HepG2 (cell line): ENCODE measurements at regions not wholly inside any gene's neighbourhood (a gene's known extent, or its start where the extent isn't known, plus 50 kb on each side); places are given as distances from the start of the nearest gene placed in this dataset.
A peak's percentile ranks its signal among the peaks of the same experiment; 100 is the strongest.

Source experiments
- ATAC-seq: fragments of 200-7000 bp; cut with Tn5 transposase; 3 replicates; pipeline ENCODE4 v1.9.1; 2020; ENCODE audit warnings: mild to moderate bottlenecking, moderate library complexity
- BruUV-seq: library from RNA; stranded (reverse); fragments of 400-500 nt; replicated peaks from 2 replicates; lab custom pipeline; 2021; lab: Mats Ljungman, UMichigan
- CTCF ChIA-PET: fragments of 300-600 bp; formaldehyde crosslinking; extraction: SDS; loops from one replicate; lab custom pipeline; 2021; ENCODE audit warnings: low total read pairs, inconsistent platforms, low intra/inter-chr PET ratio; lab: Yijun Ruan, JAX
- POLR2A ChIA-PET: fragments of 350-600 bp; sonication (Branson Sonifier 250); formaldehyde crosslinking; loops from one replicate; lab custom pipeline; 2020; ENCODE audit warnings: antibody characterized with exemption, inconsistent platforms; lab: Yijun Ruan, JAX
- DNase-seq: peaks from one replicate; pipeline ENCODE4 v3.0.0-alpha.2; 2015; ENCODE audit warnings: low spot score
- FAIRE-seq: peaks from 3 replicates; lab custom pipeline; 2011; peaks lifted over from hg19 to GRCh38; lab: Jason Lieb, UNC
- H2AFZ ChIP-seq: one replicate; pipeline ENCODE4 v1.6.1; 2011; ENCODE audit warnings: low read length, inconsistent platforms
- H3K27ac ChIP-seq: fragments of 300-600 bp; 3 replicates; pipeline ENCODE4 v1.8.0; 2011; ENCODE audit warnings: mixed run types, mild to moderate bottlenecking, mixed read lengths, low read length, inconsistent platforms; ENCODE audit not compliant: insufficient read depth; ENCODE audit errors: extremely low read length
- H3K27me3 ChIP-seq, 2 experiments: fragments of 200-600 bp in 1 of 2; 2 replicates in 1 of 2; 3 replicates in 1 of 2; pipeline versions ENCODE4 v1.6.0 to v1.8.0; 2011; ENCODE audit warnings: low read length in 2 of 2, mild to moderate bottlenecking in 2 of 2, moderate library complexity in 2 of 2, inconsistent platforms in 1 of 2; ENCODE audit not compliant: insufficient read depth in 2 of 2, control insufficient read depth in 1 of 2
- H3K36me3 ChIP-seq, 2 experiments: fragments of 200-600 bp in 1 of 2; replicated peaks in 1 of 2; 2 replicates in 1 of 2; 3 replicates in 1 of 2; pipeline versions ENCODE4 v1.5.1 to v1.8.0; 2011; ENCODE audit warnings: low read length in 2 of 2, inconsistent platforms in 1 of 2; ENCODE audit not compliant: insufficient read depth in 2 of 2, control insufficient read depth in 1 of 2
- H3K4me1 ChIP-seq: 2 replicates; pipeline ENCODE4 v1.5.1; 2012; ENCODE audit warnings: low read length, inconsistent platforms; ENCODE audit not compliant: insufficient read depth
- H3K4me2 ChIP-seq: 2 replicates; pipeline ENCODE4 v1.6.0; 2011; ENCODE audit warnings: low read depth, low read length, inconsistent platforms
- H3K4me3 ChIP-seq, 3 experiments: fragments of 200-600 bp in 1 of 3; sonication (generic), shearing (Covaris generic) in 1 of 3; replicated peaks in 1 of 3; 2 replicates each; pipeline ENCODE4 v1.5.1; 2011 to 2016; ENCODE audit warnings: low read length in 3 of 3, inconsistent platforms in 2 of 3, low read depth in 2 of 3, mild to moderate bottlenecking in 2 of 3, control low read depth in 1 of 3, mixed read lengths in 1 of 3; ENCODE audit not compliant: insufficient read depth in 1 of 3
- H3K79me2 ChIP-seq: one replicate; pipeline ENCODE4 v1.6.1; 2011; ENCODE audit warnings: low read length, inconsistent platforms; ENCODE audit not compliant: insufficient read depth
- H3K9ac ChIP-seq: 2 replicates; pipeline ENCODE4 v1.6.0; 2011; ENCODE audit warnings: mild to moderate bottlenecking, low read depth, low read length, inconsistent platforms; ENCODE audit not compliant: insufficient read depth
- H3K9me3 ChIP-seq: 2 replicates; pipeline ENCODE4 v1.5.1; 2012; ENCODE audit warnings: mild to moderate bottlenecking, low read length
- H4K20me1 ChIP-seq: 2 replicates; pipeline ENCODE4 v1.6.0; 2011; ENCODE audit warnings: inconsistent platforms, mild to moderate bottlenecking, low read length, moderate library complexity; ENCODE audit not compliant: insufficient read depth
- ARID5B ChIP-seq: IDR thresholded peaks from 2 replicates; pipeline ENCODE4 v1.4.0; 2020; ENCODE audit warnings: mild to moderate bottlenecking, missing genetic modification reagents
- DRAP1 ChIP-seq: IDR thresholded peaks from 2 replicates; pipeline ENCODE4 v1.6.1; 2016; ENCODE audit warnings: missing genetic modification reagents, missing compliant biosample characterization
- GTF3A ChIP-seq: sonication (generic); formaldehyde crosslinking; conservative IDR thresholded peaks from 2 replicates; pipeline ENCODE4 v1.4.0; 2020; ENCODE audit warnings: mild to moderate bottlenecking, missing genetic modification reagents
- HDAC2 ChIP-seq: sonication (generic); formaldehyde crosslinking; IDR thresholded peaks from 2 replicates; pipeline ENCODE4 v1.4.0; 2020; ENCODE audit warnings: missing genetic modification reagents
- HES4 ChIP-seq: sonication (generic); formaldehyde crosslinking; IDR thresholded peaks from 2 replicates; pipeline ENCODE4 v1.9.0; 2021; ENCODE audit warnings: mild to moderate bottlenecking, missing genetic modification reagents, borderline replicate concordance
- HNF4A ChIP-seq: sonication (generic); formaldehyde crosslinking; IDR thresholded peaks from 2 replicates; pipeline ENCODE4 v1.4.0; 2020; ENCODE audit warnings: missing genetic modification reagents
- KDM6A ChIP-seq: IDR thresholded peaks from 2 replicates; pipeline ENCODE4 v1.6.1; 2016; ENCODE audit warnings: low read depth
- LBX2 ChIP-seq: sonication (generic); formaldehyde crosslinking; IDR thresholded peaks from 2 replicates; pipeline ENCODE4 v1.5.0; 2020; ENCODE audit warnings: missing genetic modification reagents, mild to moderate bottlenecking, borderline replicate concordance
- MTERF4 ChIP-seq: sonication (generic); formaldehyde crosslinking; IDR thresholded peaks from 2 replicates; pipeline ENCODE4 v1.8.0; 2023; ENCODE audit warnings: mild to moderate bottlenecking, missing genetic modification reagents
- NRL ChIP-seq: sonication (generic); formaldehyde crosslinking; IDR thresholded peaks from 2 replicates; pipeline ENCODE4 v1.5.0; 2020; ENCODE audit warnings: missing genetic modification reagents, mild to moderate bottlenecking, moderate library complexity, borderline replicate concordance
- PRMT3 ChIP-seq: sonication (generic); formaldehyde crosslinking; IDR thresholded peaks from 2 replicates; pipeline ENCODE4 v1.8.1; 2022; ENCODE audit warnings: low read depth, mild to moderate bottlenecking, moderate library complexity, missing genetic modification reagents, borderline replicate concordance
- SRSF1 ChIP-seq: fragments of 200-400 bp; formaldehyde crosslinking; optimal IDR thresholded peaks from 2 replicates; pipeline ENCODE3; 2017; ENCODE audit warnings: mild to moderate bottlenecking, low read depth, low read length, moderate library complexity
- ZNF256 ChIP-seq: sonication (generic); formaldehyde crosslinking; conservative IDR thresholded peaks from 2 replicates; pipeline ENCODE4 v1.4.0; 2020; ENCODE audit warnings: missing genetic modification reagents
- ZNF329 ChIP-seq: sonication (generic); formaldehyde crosslinking; IDR thresholded peaks from 2 replicates; pipeline ENCODE4 v1.9.0; 2021; ENCODE audit warnings: low read depth, mild to moderate bottlenecking, missing genetic modification reagents
- ZNF496 ChIP-seq: sonication (generic); formaldehyde crosslinking; IDR thresholded peaks from 2 replicates; pipeline ENCODE4 v1.8.1; 2023; ENCODE audit warnings: mild to moderate bottlenecking, moderate library complexity, missing genetic modification reagents; ENCODE audit not compliant: insufficient replicate concordance
- ZNF576 ChIP-seq: sonication (generic); formaldehyde crosslinking; IDR thresholded peaks from 2 replicates; pipeline ENCODE4 v1.4.0; 2020; ENCODE audit warnings: mild to moderate bottlenecking, missing genetic modification reagents
- ZNF619 ChIP-seq: sonication (generic); formaldehyde crosslinking; IDR thresholded peaks from 2 replicates; pipeline ENCODE4 v1.4.0; 2020; ENCODE audit warnings: mild to moderate bottlenecking, missing genetic modification reagents
- ZNF713 ChIP-seq: sonication (generic); formaldehyde crosslinking; IDR thresholded peaks from 2 replicates; pipeline ENCODE4 v1.4.0; 2020; ENCODE audit warnings: mild to moderate bottlenecking, missing genetic modification reagents
- WGBS: methylation state at CpG from one replicate; pipeline ENCODE4 v1.1.6; 2017; ENCODE audit warnings: low lambda C conversion rate; 5-methylcytosine and 5-hydroxymethylcytosine counted together
- in situ Hi-C: cut with HindIII; loops from 2 replicates; pipeline ENCODE4 v1.10.0; 2017; ENCODE audit warnings: low pct_unique_long_range_greater_than_20kb; ENCODE audit not compliant: extremely low pct_ligation_motif_present
- intact Hi-C: fragments of 100-400 bp; cut with micrococcal nuclease; formaldehyde crosslinking; loops from one replicate; pipeline ENCODE4 v1.10.0; 2022; ENCODE audit not compliant: unreplicated experiment

- DNase-seq (peak; percentile 77), ATAC-seq (no peak), FAIRE-seq (peak; percentile 54)
- intact Hi-C loops, result no loop called here
- Histone ChIP-seq H3K9ac (no peak overlapping the region), H3K4me2 (peak overlapping the region; percentile 43), H3K4me1 (peaks cover 99% of the 10 kb centered on the region), H3K27me3 (no peaks in the 10 kb centered on the region; a peak in 1 of 5 replicates), H2AFZ (no peak overlapping the region), H3K27ac (no peak overlapping the region), H3K4me3 (peak overlapping the region in 1 of 3 experiments; percentile 8; a peak in 1 of 6 replicates), H3K36me3 (no peaks in the 10 kb centered on the region), H3K79me2 (peaks cover 21% of the 10 kb centered on the region), H4K20me1 (no peaks in the 10 kb centered on the region), H3K9me3 (no peaks in the 10 kb centered on the region)
- no TSS peak for BruUV-seq
- in situ Hi-C loops, result no loop called here
- ChIA-PET POLR2A (interaction anchor here (0.7 to 10.2 kb wide), 8 partner anchors 12 to 56 kb away, joined by 3 to 188 read pairs (median 3); partner anchors contain the start of gene ID2), CTCF (interaction anchor here (1.5 kb wide), 1 partner anchor 53 kb away, joined by 3 read pairs; no protein-coding TSS in a partner anchor)
- 61% methylated on average over 21 of the region's 21 CpGs for WGBS
- peak; percentile 33; the same call in 1 of the 2 replicates for TF ChIP-seq HDAC2 (CRISPR knock-in tag)
- no peak for TF ChIP-seq GTF3A (CRISPR knock-in tag)
- 0 out of 2 replicates have a peak, but pooled peaks have one; percentile 37 for TF ChIP-seq ZNF329 (CRISPR knock-in tag)
- 0 out of 2 replicates have a peak, but pooled peaks have one; percentile 31 for TF ChIP-seq HES4 (CRISPR knock-in tag)
- TF ChIP-seq ZNF619, result no peak
- no peak for TF ChIP-seq ZNF713 (CRISPR knock-in tag)
- TF ChIP-seq KDM6A (CRISPR knock-in tag), result no peak
- TF ChIP-seq LBX2 (CRISPR knock-in tag), result no peak
- TF ChIP-seq MTERF4 (CRISPR knock-in tag), result no peak
- no peak for TF ChIP-seq PRMT3 (CRISPR knock-in tag)
- TF ChIP-seq SRSF1, result no peak
- TF ChIP-seq ZNF576, result no peak
- peak; percentile 27; the same call in 1 of the 2 replicates for TF ChIP-seq HNF4A
- no peak for TF ChIP-seq ZNF256 (CRISPR knock-in tag)
- TF ChIP-seq ZNF496 (CRISPR knock-in tag), result no peak
- TF ChIP-seq ARID5B (CRISPR knock-in tag), result peak; percentile 66; the same call in 1 of the 2 replicates
- TF ChIP-seq NRL (CRISPR knock-in tag), result peak; percentile 47; the same call in 1 of the 2 replicates
- TF ChIP-seq DRAP1 (CRISPR knock-in tag), result no peak
Observed at GRCh38 chr2:8630676-8631464, 51.0 kb upstream of the ID2 start.
